Naive B cell (primary cell): ENCODE measurements at regions not wholly inside any gene's neighbourhood (a gene's known extent, or its start where the extent isn't known, plus 50 kb on each side); places are given as distances from the start of the nearest gene placed in this dataset.
"Not testable (repeated sequence)": the region's sequence is repeated elsewhere in the genome, so short reads cannot be mapped to it uniquely, and the experiment has no call there.

Experiments
- ATAC-seq, 2 donors: fragments of 150-1000 bp; cut with Tn5 transposase; 2 replicates each; pipeline ENCODE4 v1.10.0; 2021; ENCODE audit warnings: low read depth in 2 of 2, mild to moderate bottlenecking in 2 of 2, moderate library complexity in 2 of 2
- DNase-seq: peaks from one replicate; pipeline ENCODE4 v3.0.0; 2022
- H3K27ac Mint-ChIP-seq, 6 donors: one replicate each; pipeline ENCODE4 v1.8.0; 2020 to 2022; ENCODE audit warnings: mild to moderate bottlenecking in 6 of 6, mixed read lengths in 6 of 6, moderate library complexity in 5 of 6, inconsistent platforms in 2 of 6
- H3K27me3 Mint-ChIP-seq, 3 donors: one replicate each; pipeline ENCODE4 v1.8.0; 2021 to 2022; ENCODE audit warnings: mixed read lengths in 3 of 3, mild to moderate bottlenecking in 1 of 3
- H3K36me3 Mint-ChIP-seq, 2 donors: one replicate each; pipeline ENCODE4 v1.8.0; 2020 to 2022; ENCODE audit warnings: mixed read lengths in 2 of 2, inconsistent platforms in 1 of 2, mild to moderate bottlenecking in 1 of 2
- H3K4me1 Mint-ChIP-seq, 3 donors: one replicate each; pipeline ENCODE4 v1.8.0; 2020 to 2022; ENCODE audit warnings: mixed read lengths in 3 of 3, inconsistent platforms in 1 of 3, mild to moderate bottlenecking in 1 of 3, moderate library complexity in 1 of 3
- H3K4me3 Mint-ChIP-seq, 8 donors: one replicate each; pipeline ENCODE4 v1.8.0; 2020 to 2022; ENCODE audit warnings: mild to moderate bottlenecking in 8 of 8, mixed read lengths in 8 of 8, moderate library complexity in 8 of 8, inconsistent platforms in 2 of 8
- H3K9me3 Mint-ChIP-seq, 7 donors: one replicate each; pipeline ENCODE4 v1.8.0; 2020 to 2022; ENCODE audit warnings: mixed read lengths in 7 of 7, mild to moderate bottlenecking in 5 of 7, inconsistent platforms in 2 of 7, moderate library complexity in 1 of 7

- DNase-seq (no peak), ATAC-seq (no peak)
- peaks cover 0 to 21% (median 5%) of the 10 kb centered on the region in 7 donors for H3K9me3 Mint-ChIP-seq
- peaks cover 0 to 16% (median 13%) of the 10 kb centered on the region in 3 donors for H3K27me3 Mint-ChIP-seq
- no peaks in the 10 kb centered on the region for H3K36me3 Mint-ChIP-seq
- peaks cover 0 to 2% (median 0%) of the 10 kb centered on the region in 3 donors for H3K4me1 Mint-ChIP-seq
- peak overlapping the region in 3 of 8 donors; percentile 12 to 84 (median 42) for H3K4me3 Mint-ChIP-seq
- no peak overlapping the region for H3K27ac Mint-ChIP-seq
Observed at GRCh38 chr12:127145241-127145928, 1121.6 kb upstream of the TMEM132C start.

DNA sequence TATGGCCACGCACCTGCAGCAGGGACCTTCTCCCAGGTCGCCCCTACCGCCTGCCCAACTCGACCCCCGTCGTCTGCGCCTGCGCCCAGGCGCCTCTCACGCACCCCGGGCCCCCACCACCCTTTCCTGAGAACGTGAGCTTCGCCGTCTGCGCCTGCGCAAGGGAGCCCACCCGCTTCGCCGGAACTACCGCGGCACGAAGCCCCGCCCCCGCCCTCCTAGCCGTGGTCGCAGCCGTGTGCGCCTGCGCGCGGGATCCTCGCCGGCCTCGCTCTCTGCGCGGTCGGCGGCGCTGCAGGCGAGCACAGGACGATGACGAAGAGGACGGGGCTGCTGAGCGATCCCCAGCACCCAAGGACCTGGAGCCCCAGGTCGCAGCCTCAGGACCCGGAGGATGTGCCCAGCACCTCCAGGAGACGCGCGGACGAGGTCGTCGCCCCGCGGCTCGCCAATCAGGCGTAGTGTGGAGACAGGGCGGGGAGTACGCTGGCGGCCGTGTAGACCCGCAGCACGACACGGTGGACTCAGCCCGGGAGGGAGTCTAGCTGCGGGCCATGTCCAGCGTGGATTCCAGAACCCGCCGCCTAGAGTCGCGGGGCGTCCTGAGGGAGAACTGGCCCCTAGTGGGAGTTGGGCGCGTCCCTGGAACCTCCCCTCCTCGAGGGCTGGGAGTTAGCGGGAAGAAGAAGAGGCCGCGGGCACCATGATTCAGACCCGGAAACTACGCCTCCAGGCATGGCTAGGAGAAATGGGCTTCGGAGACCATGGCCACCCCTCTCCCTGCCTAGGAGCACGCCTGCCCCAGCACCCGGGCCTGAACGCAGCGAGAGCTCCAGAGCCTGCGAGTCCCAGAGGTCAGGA lies 1120.8 kb upstream of the TMEM132C start:
- H3K27me3 Mint-ChIP-seq = peaks cover 0 to 16% (median 13%) of the 10 kb centered on the region in 3 donors
- peak overlapping the region in 1 of 6 donors; percentile 70 for H3K27ac Mint-ChIP-seq
- H3K4me1 Mint-ChIP-seq = peaks cover 0 to 2% (median 0%) of the 10 kb centered on the region in 3 donors
- DNase-seq (no peak), ATAC-seq (no peak)
- H3K4me3 Mint-ChIP-seq = peak overlapping the region in 3 of 8 donors; percentile 12 to 84 (median 42)
- peaks cover 0 to 20% (median 5%) of the 10 kb centered on the region in 7 donors for H3K9me3 Mint-ChIP-seq
- H3K36me3 Mint-ChIP-seq = no peaks in the 10 kb centered on the region

GRCh38 chr12:127146991-127147718 lies 1119.8 kb upstream of the TMEM132C start:
- H3K4me3 Mint-ChIP-seq = no peak overlapping the region

GRCh38 chr12:127147724-127148123 lies 1119.2 kb upstream of the TMEM132C start:
- Mint-ChIP-seq H3K36me3 (no peaks in the 10 kb centered on the region), H3K9me3 (peaks cover 0 to 10% (median 4%) of the 10 kb centered on the region in 7 donors), H3K27me3 (peaks cover 0 to 16% (median 13%) of the 10 kb centered on the region in 3 donors), H3K27ac (no peak overlapping the region), H3K4me1 (peaks cover 0 to 2% (median 0%) of the 10 kb centered on the region in 3 donors), H3K4me3 (no peak overlapping the region)
- ATAC-seq (no peak), DNase-seq (no peak)

More at GRCh38 chr12:127146991-127147718, 1119.8 kb upstream of the TMEM132C start:
- ATAC-seq = no peak
- Mint-ChIP-seq H3K9me3 (peaks cover 0 to 12% (median 4%) of the 10 kb centered on the region in 7 donors), H3K36me3 (no peaks in the 10 kb centered on the region), H3K27me3 (peaks cover 0 to 16% (median 13%) of the 10 kb centered on the region in 3 donors), H3K4me1 (peaks cover 0 to 2% (median 0%) of the 10 kb centered on the region in 3 donors), H3K27ac (no peak overlapping the region)
- no peak for DNase-seq

DNA sequence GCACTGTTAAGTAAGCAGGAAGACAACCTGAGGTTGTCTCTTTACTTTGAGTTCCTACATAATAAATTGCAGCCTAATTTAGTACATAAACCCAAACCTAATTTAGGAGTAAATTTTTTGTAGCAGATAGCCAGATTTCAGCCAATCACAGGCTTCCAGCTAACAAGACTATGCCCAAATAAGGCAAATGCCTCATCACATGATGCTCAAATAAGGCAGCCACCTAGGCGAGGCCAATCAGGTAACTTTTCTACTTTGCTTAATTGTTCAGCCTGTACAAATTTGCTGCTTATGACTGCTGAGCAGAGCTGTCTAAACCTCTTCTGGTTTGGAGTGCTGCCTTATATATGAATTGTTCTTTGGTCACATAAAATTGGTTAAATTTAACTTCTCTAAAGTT lies 1118.7 kb upstream of the TMEM132C start:
- H3K27ac Mint-ChIP-seq = no peak overlapping the region
- ATAC-seq (no peak), DNase-seq (no peak)
- peaks cover 0 to 2% (median 0%) of the 10 kb centered on the region in 3 donors for H3K4me1 Mint-ChIP-seq
- H3K9me3 Mint-ChIP-seq = peaks cover 0 to 10% (median 4%) of the 10 kb centered on the region in 7 donors
- H3K4me3 Mint-ChIP-seq = no peak overlapping the region
- no peaks in the 10 kb centered on the region for H3K36me3 Mint-ChIP-seq
- peaks cover 0 to 16% (median 13%) of the 10 kb centered on the region in 3 donors for H3K27me3 Mint-ChIP-seq

GRCh38 chr12:127149226-127149964 lies 1117.6 kb upstream of the TMEM132C start:
- Mint-ChIP-seq H3K4me1 (peaks cover 0 to 2% (median 0%) of the 10 kb centered on the region in 3 donors), H3K27me3 (peaks cover 0 to 16% (median 7%) of the 10 kb centered on the region in 3 donors), H3K9me3 (peaks cover 0 to 10% (median 4%) of the 10 kb centered on the region in 7 donors), H3K36me3 (no peaks in the 10 kb centered on the region), H3K4me3 (no peak overlapping the region), H3K27ac (no peak overlapping the region)
- ATAC-seq (no peak), DNase-seq (no peak)

GRCh38 chr12:127150028-127150427 lies 1116.9 kb upstream of the TMEM132C start:
- peaks cover 0 to 10% (median 4%) of the 10 kb centered on the region in 7 donors for H3K9me3 Mint-ChIP-seq
- no peak for ATAC-seq
- H3K36me3 Mint-ChIP-seq = no peaks in the 10 kb centered on the region
- peaks cover 0 to 2% (median 0%) of the 10 kb centered on the region in 3 donors for H3K4me1 Mint-ChIP-seq
- DNase-seq = no peak
- H3K4me3 Mint-ChIP-seq = no peak overlapping the region
- peaks cover 0 to 16% (median under 1%) of the 10 kb centered on the region in 3 donors for H3K27me3 Mint-ChIP-seq
- no peak overlapping the region for H3K27ac Mint-ChIP-seq

- DNase-seq = no peak
- no peak for ATAC-seq
- Mint-ChIP-seq H3K27me3 (peaks cover 0 to 14% (median 0%) of the 10 kb centered on the region in 3 donors), H3K36me3 (no peaks in the 10 kb centered on the region), H3K4me3 (no peak overlapping the region), H3K4me1 (peaks cover 0 to 2% (median 0%) of the 10 kb centered on the region in 3 donors), H3K27ac (no peak overlapping the region), H3K9me3 (peaks cover 0 to 10% (median 4%) of the 10 kb centered on the region in 7 donors)
Observed at GRCh38 chr12:127150479-127150878, 1116.5 kb upstream of the TMEM132C start.

DNA sequence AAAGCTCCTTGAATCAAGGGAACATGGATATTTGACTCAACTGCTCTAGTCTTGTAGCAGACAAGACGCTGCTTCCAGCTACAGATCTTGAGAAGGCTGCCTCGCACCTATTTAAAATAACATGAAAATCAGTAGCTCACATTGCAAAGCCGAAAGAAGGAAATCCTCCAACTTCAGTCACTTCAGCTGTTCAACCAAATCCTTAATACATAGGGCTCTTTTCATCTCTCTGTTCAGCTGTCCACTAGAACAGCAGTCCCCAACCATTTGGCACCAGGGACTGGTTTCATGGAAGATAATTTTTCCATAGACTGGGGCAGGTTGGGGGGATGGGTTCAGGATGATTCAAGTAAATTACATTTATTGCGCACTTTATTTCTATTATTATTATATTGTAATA lies 1116.0 kb upstream of the TMEM132C start:
- no peak overlapping the region for H3K4me3 Mint-ChIP-seq
- ATAC-seq = no peak

DNA sequence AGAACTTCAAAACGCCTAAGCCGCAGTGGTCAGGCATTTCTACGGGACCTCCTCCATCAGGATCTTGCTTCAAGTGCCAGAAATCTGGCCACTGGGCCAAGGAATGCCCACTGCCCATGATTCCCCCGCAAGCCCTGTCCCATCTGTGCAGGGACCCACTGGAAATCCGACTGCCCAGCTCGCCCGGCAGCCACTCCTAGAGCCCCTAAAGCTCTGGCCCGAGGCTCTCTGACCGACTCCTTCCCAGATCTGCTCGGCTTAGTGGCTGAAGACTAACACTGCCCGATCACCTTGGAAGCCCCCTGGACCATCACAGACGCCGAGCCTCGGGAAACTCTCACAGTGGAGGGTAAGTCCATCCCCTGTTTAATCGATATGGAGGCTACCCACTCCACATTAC lies 1113.0 kb upstream of the TMEM132C start:
- H3K27ac Mint-ChIP-seq = no peak overlapping the region
- H3K4me3 Mint-ChIP-seq = no peak overlapping the region
- ATAC-seq (no peak), DNase-seq (no peak)
- peaks cover 0 to 3% (median 0%) of the 10 kb centered on the region in 7 donors for H3K9me3 Mint-ChIP-seq
- H3K36me3 Mint-ChIP-seq = no peaks in the 10 kb centered on the region
- no peaks in the 10 kb centered on the region for H3K27me3 Mint-ChIP-seq
- H3K4me1 Mint-ChIP-seq = no peaks in the 10 kb centered on the region

More for the DNA sequence above, 1116.0 kb upstream of the TMEM132C start:
- H3K4me1 Mint-ChIP-seq = peaks cover 0 to 2% (median 0%) of the 10 kb centered on the region in 3 donors
- peaks cover 0 to 9% (median 0%) of the 10 kb centered on the region in 3 donors for H3K27me3 Mint-ChIP-seq
- H3K27ac Mint-ChIP-seq = no peak overlapping the region
- H3K36me3 Mint-ChIP-seq = no peaks in the 10 kb centered on the region
- DNase-seq = no peak
- H3K9me3 Mint-ChIP-seq = peaks cover 0 to 10% (median 4%) of the 10 kb centered on the region in 7 donors

GRCh38 chr12:127154830-127155229 lies 1112.1 kb upstream of the TMEM132C start:
- H3K4me3 Mint-ChIP-seq, H3K36me3 Mint-ChIP-seq, H3K9me3 Mint-ChIP-seq, DNase-seq, H3K4me1 Mint-ChIP-seq, ATAC-seq, H3K27me3 Mint-ChIP-seq, H3K27ac Mint-ChIP-seq: not testable (repeated sequence)

- H3K9me3 Mint-ChIP-seq, H3K4me3 Mint-ChIP-seq, H3K36me3 Mint-ChIP-seq, DNase-seq, H3K27ac Mint-ChIP-seq, ATAC-seq, H3K27me3 Mint-ChIP-seq, H3K4me1 Mint-ChIP-seq: not testable (repeated sequence)
Observed at GRCh38 chr12:127155935-127156619, 1110.9 kb upstream of the TMEM132C start.
